Hematopoietic multipotent progenitor cell treated with erythropoietin and hydrocortisone succinate and interleukin-3 and kit ligand, for 6 days (in vitro differentiated cells): ENCODE measurements at regions not wholly inside any gene's neighbourhood (a gene's known extent, or its start where the extent isn't known, plus 50 kb on each side); places are given as distances from the start of the nearest gene placed in this dataset.

ENCODE experiments used
- DNase-seq: peaks from one replicate; pipeline ENCODE4 v3.0.0-alpha.2; 2015

- DNase-seq = no peak
Observed at GRCh38 chr4:52290466-52290865, 239.4 kb downstream of the SPATA18 start.

GRCh38 chr4:52292245-52292644, 241.1 kb downstream of the SPATA18 start:
- DNase-seq = no peak

- no peak for DNase-seq
Observed at GRCh38 chr4:52296341-52296740, 245.2 kb downstream of the SPATA18 start.

GRCh38 chr4:52298444-52298843, 247.3 kb downstream of the SPATA18 start:
- DNase-seq = no peak

GRCh38 chr4:52299120-52299519, 248.0 kb downstream of the SPATA18 start:
- no peak for DNase-seq

GRCh38 chr4:52311464-52312125, 260.5 kb downstream of the SPATA18 start:
- DNase-seq = no peak

GRCh38 chr4:52312722-52313121, 261.6 kb downstream of the SPATA18 start:
- no peak for DNase-seq

- DNase-seq = no peak
Observed at GRCh38 chr4:52317361-52317879, 266.3 kb downstream of the SPATA18 start.

GRCh38 chr4:52317981-52318380, 266.9 kb downstream of the SPATA18 start:
- DNase-seq = no peak

GRCh38 chr4:52329894-52330293, 278.8 kb downstream of the SPATA18 start:
- no peak for DNase-seq

- no peak for DNase-seq
Observed at GRCh38 chr4:52343595-52343994, 292.5 kb downstream of the SPATA18 start.

- DNase-seq = no peak
Observed at GRCh38 chr4:52350926-52351325, 299.8 kb downstream of the SPATA18 start.

GRCh38 chr4:52358366-52358765, 300.7 kb downstream of the USP46 start:
- DNase-seq = no peak

GRCh38 chr4:52358883-52359321, 300.2 kb downstream of the USP46 start:
- DNase-seq = no peak

GRCh38 chr4:52366191-52366590, 292.9 kb downstream of the USP46 start:
- no peak for DNase-seq

- no peak for DNase-seq
Observed at GRCh38 chr4:52366621-52367020, 292.5 kb downstream of the USP46 start.

- DNase-seq = no peak
Observed at GRCh38 chr4:52367282-52367830, 291.7 kb downstream of the USP46 start.

- no peak for DNase-seq
Observed at GRCh38 chr4:52368895-52369294, 290.2 kb downstream of the USP46 start.

GRCh38 chr4:52369649-52370048, 289.5 kb downstream of the USP46 start:
- DNase-seq = no peak

- no peak for DNase-seq
Observed at GRCh38 chr4:52370576-52370975, 288.5 kb downstream of the USP46 start.

GRCh38 chr4:52371841-52372240, 287.3 kb downstream of the USP46 start:
- DNase-seq = no peak

- no peak for DNase-seq
Observed at GRCh38 chr4:52372269-52372668, 286.8 kb downstream of the USP46 start.

GRCh38 chr4:52372747-52373146, 286.4 kb downstream of the USP46 start:
- DNase-seq = no peak

GRCh38 chr4:52373650-52374049, 285.5 kb downstream of the USP46 start:
- DNase-seq = no peak

- no peak for DNase-seq
Observed at GRCh38 chr4:52374877-52375276, 284.2 kb downstream of the USP46 start.
